ENCODE measurements at regions not wholly inside any gene's neighbourhood (a gene's known extent, or its start where the extent isn't known, plus 50 kb on each side); places are given as distances from the start of the nearest gene placed in this dataset.

- no peak overlapping the region for H3K27ac ChIP-seq
- no peaks in the 10 kb centered on the region for H3K36me3 ChIP-seq
- no peak for DNase-seq (ENCODE audit: low read depth in 1 of 2, low spot score in 1 of 2)
- TF ChIP-seq CTCF (IDR thresholded peaks at IDR 0.05; ENCODE audit: low read depth, low read length): no peak
- H3K4me3 ChIP-seq: no peak overlapping the region
- no peaks in the 10 kb centered on the region for H3K27me3 ChIP-seq
- H3K9me3 ChIP-seq (ENCODE audit: low read depth): no peaks in the 10 kb centered on the region
- H3K4me1 ChIP-seq (ENCODE audit: low read depth): no peaks in the 10 kb centered on the region
These were observed 69.5 kb downstream of the NPTX2 start for GRCh38 chr7:98686466-98687080.

GRCh38 chr7:98687111-98687751, 70.1 kb downstream of the NPTX2 start:
- H3K4me3 ChIP-seq: no peak overlapping the region
- H3K9me3 ChIP-seq (ENCODE audit: low read depth): no peaks in the 10 kb centered on the region
- no peak for TF ChIP-seq CTCF (IDR thresholded peaks at IDR 0.05; ENCODE audit: low read depth, low read length)
- no peaks in the 10 kb centered on the region for H3K27me3 ChIP-seq
- no peaks in the 10 kb centered on the region for H3K36me3 ChIP-seq
- no peak for DNase-seq (ENCODE audit: low read depth in 1 of 2, low spot score in 1 of 2)
- H3K4me1 ChIP-seq (ENCODE audit: low read depth): no peaks in the 10 kb centered on the region
- H3K27ac ChIP-seq: no peak overlapping the region

DNA sequence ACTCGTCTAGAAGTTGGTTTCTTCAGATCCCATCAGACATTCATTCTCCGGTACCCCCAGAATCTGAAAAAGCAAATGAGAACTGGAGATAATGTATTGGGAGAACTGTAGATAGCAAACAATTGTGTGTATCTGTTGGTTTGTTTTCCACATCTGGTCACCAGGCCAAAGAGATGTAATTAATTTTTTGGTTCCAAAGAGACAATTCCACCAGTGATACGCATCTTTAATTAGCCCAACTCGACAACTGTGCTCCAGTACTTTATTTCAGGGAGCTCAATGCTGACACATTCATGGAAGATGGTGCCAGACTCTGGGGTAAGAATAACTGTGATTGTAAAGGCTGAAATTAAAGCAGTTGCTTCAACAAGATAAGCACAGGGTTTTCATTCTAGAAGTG, 74.5 kb downstream of the NPTX2 start:
- Histone ChIP-seq H3K4me3 (no peak overlapping the region), H3K27ac (no peak overlapping the region), H3K27me3 (no peaks in the 10 kb centered on the region), H3K4me1 (ENCODE audit: low read depth) (no peaks in the 10 kb centered on the region), H3K9me3 (ENCODE audit: low read depth) (no peaks in the 10 kb centered on the region), H3K36me3 (no peaks in the 10 kb centered on the region)
- TF ChIP-seq CTCF (IDR thresholded peaks at IDR 0.05; ENCODE audit: low read depth, low read length): no peak
- DNase-seq (ENCODE audit: low read depth in 1 of 2, low spot score in 1 of 2): no peak

DNA sequence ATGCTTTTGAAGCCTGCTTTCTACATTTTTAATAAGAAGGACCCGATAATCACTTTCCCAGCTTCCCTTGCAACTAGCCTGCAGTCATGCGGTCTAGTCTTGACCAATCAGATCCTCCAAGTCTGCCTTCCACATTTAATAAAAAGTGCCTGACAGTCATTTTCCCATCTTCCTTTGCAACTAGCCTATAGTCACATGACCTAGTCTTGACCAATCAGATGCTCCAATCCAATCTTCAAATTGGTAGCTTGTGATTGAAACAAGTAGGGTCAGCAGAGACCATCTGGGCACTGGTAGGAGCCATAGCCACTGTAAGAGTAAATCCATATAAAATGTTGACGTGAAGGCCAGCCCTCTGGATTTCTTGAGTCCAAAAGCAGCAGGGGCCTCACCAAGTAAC, 80.0 kb downstream of the NPTX2 start:
- H3K9me3 ChIP-seq (ENCODE audit: low read depth): no peaks in the 10 kb centered on the region
- no peaks in the 10 kb centered on the region for H3K36me3 ChIP-seq
- no peaks in the 10 kb centered on the region for H3K4me1 ChIP-seq (ENCODE audit: low read depth)
- no peaks in the 10 kb centered on the region for H3K27me3 ChIP-seq
- no peak overlapping the region for H3K4me3 ChIP-seq
- no peak for DNase-seq (ENCODE audit: low read depth in 1 of 2, low spot score in 1 of 2)
- H3K27ac ChIP-seq: no peak overlapping the region
- TF ChIP-seq CTCF (IDR thresholded peaks at IDR 0.05; ENCODE audit: low read depth, low read length): no peak

GRCh38 chr7:98697485-98698240, 80.6 kb downstream of the NPTX2 start:
- Histone ChIP-seq H3K27me3 (no peaks in the 10 kb centered on the region), H3K4me3 (no peak overlapping the region), H3K27ac (no peak overlapping the region), H3K9me3 (ENCODE audit: low read depth) (no peaks in the 10 kb centered on the region), H3K36me3 (no peaks in the 10 kb centered on the region), H3K4me1 (ENCODE audit: low read depth) (no peaks in the 10 kb centered on the region)
- DNase-seq (ENCODE audit: low read depth in 1 of 2, low spot score in 1 of 2): no peak
- no peak for TF ChIP-seq CTCF (IDR thresholded peaks at IDR 0.05; ENCODE audit: low read depth, low read length)
